T-cell (primary cell): ENCODE measurements at regions not wholly inside any gene's neighbourhood (a gene's known extent, or its start where the extent isn't known, plus 50 kb on each side); places are given as distances from the start of the nearest gene placed in this dataset.

Source experiments
- ATAC-seq, 4 experiments: fragments of 200-7000 bp in 3 of 4; fragments of 150-1000 bp in 1 of 4; cut with Tn5 transposase; replicated peaks in 1 of 4; 1 replicate in 3 of 4; 2 replicates in 1 of 4; pipeline ENCODE4 v1.10.0; 2021; ENCODE audit warnings: moderate library complexity in 3 of 4, mild to moderate bottlenecking in 2 of 4, moderate number of reproducible peaks in 1 of 4
- CTCF ChIA-PET, 2 donors: fragments of 300-600 bp; sonication (Branson Sonifier 250); formaldehyde crosslinking; loops; one replicate each; lab custom pipeline; 2022; ENCODE audit warnings: antibody characterized with exemption in 2 of 2; lab: Charles Lee
- POLR2A ChIA-PET, 2 donors: fragments of 300-600 bp; sonication (Branson Sonifier 250); formaldehyde crosslinking; loops; one replicate each; lab custom pipeline; 2022; ENCODE audit warnings: antibody characterized with exemption in 2 of 2; lab: Charles Lee
- DNase-seq, 35 experiments: peaks; one replicate each; pipeline versions ENCODE4 v3.0.0 to v3.0.0-alpha.2; 2013 to 2023
- H3K27ac ChIP-seq: one replicate; pipeline ENCODE4 v1.5.1; 2013; ENCODE audit warnings: low read length
- H3K27me3 ChIP-seq, 2 experiments: replicated peaks in 1 of 2; 1 replicate in 1 of 2; 2 replicates in 1 of 2; pipeline versions ENCODE4 v1.6.1 to v1.7.0; 2013; ENCODE audit warnings: low read length in 1 of 2, mixed read lengths in 1 of 2; ENCODE audit not compliant: control insufficient read depth in 2 of 2, insufficient read depth in 2 of 2; ENCODE audit errors: extremely low read depth in 1 of 2
- H3K36me3 ChIP-seq, 2 donors: 1 replicate in 1 of 2; 2 replicates in 1 of 2; pipeline versions ENCODE4 v1.6.1 to v1.7.0; 2013; ENCODE audit warnings: low read length in 1 of 2; ENCODE audit not compliant: control insufficient read depth in 2 of 2, insufficient read depth in 1 of 2; ENCODE audit errors: extremely low read depth in 1 of 2
- H3K4me1 ChIP-seq, 2 experiments: 1 replicate in 1 of 2; 2 replicates in 1 of 2; pipeline versions ENCODE4 v1.6.1 to v1.7.0; 2013; ENCODE audit warnings: low read length in 2 of 2, mixed read lengths in 1 of 2; ENCODE audit not compliant: insufficient read depth in 2 of 2, control insufficient read depth in 1 of 2; ENCODE audit errors: extremely low read depth in 1 of 2
- H3K4me3 ChIP-seq, 2 donors: 1 replicate in 1 of 2; 2 replicates in 1 of 2; pipeline versions ENCODE4 v1.5.1 to v1.7.0; 2013; ENCODE audit warnings: mild to moderate bottlenecking in 2 of 2, low read length in 1 of 2, moderate library complexity in 1 of 2; ENCODE audit not compliant: control insufficient read depth in 1 of 2; ENCODE audit errors: extremely low read depth in 1 of 2
- H3K9me3 ChIP-seq: 2 replicates; pipeline ENCODE4 v1.7.0; 2013
- H3K27ac Mint-ChIP-seq, 2 donors: one replicate each; pipeline ENCODE4 v1.8.0; 2020 to 2021; ENCODE audit warnings: mild to moderate bottlenecking in 2 of 2, mixed read lengths in 2 of 2
- H3K27me3 Mint-ChIP-seq, 2 donors: one replicate each; pipeline ENCODE4 v1.8.0; 2021 to 2022; ENCODE audit warnings: mixed read lengths in 2 of 2
- H3K36me3 Mint-ChIP-seq: one replicate; pipeline ENCODE4 v1.8.0; 2021; ENCODE audit warnings: mixed read lengths
- H3K4me1 Mint-ChIP-seq, 3 donors: one replicate each; pipeline ENCODE4 v1.8.0; 2020 to 2022; ENCODE audit warnings: mixed read lengths in 3 of 3, mild to moderate bottlenecking in 1 of 3
- H3K4me3 Mint-ChIP-seq, 3 donors: one replicate each; pipeline ENCODE4 v1.8.0; 2020 to 2022; ENCODE audit warnings: mild to moderate bottlenecking in 3 of 3, mixed read lengths in 3 of 3, moderate library complexity in 3 of 3
- H3K9me3 Mint-ChIP-seq, 3 donors: one replicate each; pipeline ENCODE4 v1.8.0; 2020 to 2022; ENCODE audit warnings: mixed read lengths in 3 of 3
- WGBS: methylation state at CpG from one replicate; pipeline ENCODE4 v1.1.5; 2013; ENCODE audit warnings: missing lambda C conversion rate; ENCODE audit not compliant: insufficient coverage; 5-methylcytosine and 5-hydroxymethylcytosine counted together

DNA sequence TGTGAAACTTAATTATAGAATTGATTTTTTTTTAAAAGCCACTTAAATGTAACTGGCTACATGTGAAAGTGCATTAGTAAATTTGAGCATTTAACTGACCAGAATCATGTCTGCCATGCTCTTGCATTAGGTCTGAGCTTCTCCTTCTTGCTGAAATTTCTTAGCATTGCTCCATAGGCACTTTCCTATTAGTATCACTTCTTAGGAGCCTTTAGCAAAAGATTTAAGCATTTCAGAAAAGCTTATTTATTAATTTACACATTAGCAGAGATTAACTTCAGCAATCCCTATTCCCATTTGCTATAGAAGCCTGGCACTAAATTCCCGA is 211.0 kb downstream of the SNX18 start:
- no peak for DNase-seq
- Histone ChIP-seq H3K4me3 (no peak overlapping the region), H3K27me3 (no peaks in the 10 kb centered on the region), H3K9me3 (no peaks in the 10 kb centered on the region), H3K36me3 (no peaks in the 10 kb centered on the region), H3K27ac (no peak overlapping the region), H3K4me1 (no peaks in the 10 kb centered on the region)
- ChIA-PET CTCF (no interaction called here), POLR2A (interaction anchor here in 1 of 2 donors (0.7 kb wide), 1 partner anchor 159 kb away, joined by 3 read pairs; no protein-coding TSS in a partner anchor)
- Mint-ChIP-seq H3K36me3 (no peaks in the 10 kb centered on the region), H3K27ac (no peak overlapping the region), H3K27me3 (peaks cover 0 to 4% of the 10 kb centered on the region in 2 donors), H3K4me1 (peaks cover 0 to under 1% (median 0%) of the 10 kb centered on the region in 3 donors), H3K4me3 (no peak overlapping the region), H3K9me3 (peaks cover 0 to 2% (median 0%) of the 10 kb centered on the region in 3 donors)
- no peak for ATAC-seq
- WGBS = no CpG with 5 or more reads among the region's 1 CpG

DNA sequence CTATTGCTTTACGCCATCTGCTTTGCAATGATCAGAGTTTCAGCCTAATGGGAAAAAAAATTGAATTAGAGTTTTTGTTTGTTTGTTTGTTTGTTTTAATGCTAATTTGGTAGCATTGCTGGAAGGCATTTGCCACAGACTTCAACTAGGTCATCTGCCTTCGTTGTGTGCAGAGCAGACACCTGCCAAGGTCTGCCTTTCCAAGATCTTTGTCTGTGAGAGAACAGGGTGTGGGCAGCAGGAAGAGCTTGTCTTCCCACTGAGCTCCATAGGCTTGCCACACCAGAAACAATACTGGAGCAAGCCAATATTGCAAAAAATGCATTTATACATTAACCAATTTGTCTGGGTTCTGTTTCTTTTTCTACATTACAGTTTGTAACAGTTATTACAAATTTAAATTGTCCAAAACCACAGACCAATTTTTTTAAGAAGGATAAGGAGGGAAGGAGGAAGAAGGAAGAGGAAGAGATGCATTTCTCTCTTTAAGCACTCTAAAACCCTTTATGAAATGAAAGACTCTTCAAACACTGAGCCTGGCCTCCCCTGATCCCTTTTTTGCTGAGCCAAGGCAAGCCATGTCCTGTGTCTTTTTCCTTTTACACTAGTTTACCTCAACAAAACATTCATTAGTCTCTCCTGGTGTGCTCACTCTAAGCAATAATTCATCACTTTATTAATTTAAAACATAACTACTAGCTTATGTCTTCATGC is 210.5 kb downstream of the SNX18 start:
- Mint-ChIP-seq H3K9me3 (peaks cover 0 to 7% (median 1%) of the 10 kb centered on the region in 3 donors), H3K36me3 (no peaks in the 10 kb centered on the region), H3K4me1 (peaks cover 0 to 5% (median 0%) of the 10 kb centered on the region in 3 donors), H3K4me3 (no peak overlapping the region), H3K27me3 (peaks cover 0 to 4% of the 10 kb centered on the region in 2 donors), H3K27ac (no peak overlapping the region)
- no peak overlapping the region for H3K4me3 ChIP-seq
- no peaks in the 10 kb centered on the region for H3K4me1 ChIP-seq
- H3K36me3 ChIP-seq = no peaks in the 10 kb centered on the region
- ChIA-PET CTCF (no interaction called here), POLR2A (interaction anchor here in 1 of 2 donors (0.7 kb wide), 1 partner anchor 159 kb away, joined by 3 read pairs; no protein-coding TSS in a partner anchor)
- no peak for DNase-seq
- no peaks in the 10 kb centered on the region for H3K9me3 ChIP-seq
- H3K27ac ChIP-seq = no peak overlapping the region
- WGBS = no CpG with 5 or more reads among the region's 2 CpGs
- ATAC-seq = no peak
- no peaks in the 10 kb centered on the region for H3K27me3 ChIP-seq

- Mint-ChIP-seq H3K9me3 (peaks cover 0 to 10% (median 4%) of the 10 kb centered on the region in 3 donors), H3K36me3 (no peaks in the 10 kb centered on the region), H3K27ac (no peak overlapping the region), H3K27me3 (peaks cover 0 to 4% of the 10 kb centered on the region in 2 donors), H3K4me3 (no peak overlapping the region), H3K4me1 (peaks cover 0 to 16% (median 2%) of the 10 kb centered on the region in 3 donors)
- no peaks in the 10 kb centered on the region for H3K4me1 ChIP-seq
- no CpG with 5 or more reads among the region's 2 CpGs for WGBS
- H3K27ac ChIP-seq = no peak overlapping the region
- DNase-seq (no peak), ATAC-seq (no peak)
- ChIA-PET CTCF (no interaction called here), POLR2A (no interaction called here)
- H3K27me3 ChIP-seq = no peaks in the 10 kb centered on the region
- no peaks in the 10 kb centered on the region for H3K9me3 ChIP-seq
- H3K4me3 ChIP-seq = no peak overlapping the region
- H3K36me3 ChIP-seq = no peaks in the 10 kb centered on the region
These were observed 208.1 kb downstream of the SNX18 start for GRCh38 chr5:54725391-54726280.

GRCh38 chr5:54722846-54723433 is 205.4 kb downstream of the SNX18 start:
- Mint-ChIP-seq H3K4me1 (peaks cover 3 to 16% (median 5%) of the 10 kb centered on the region in 3 donors), H3K27me3 (peaks cover 0 to 2% of the 10 kb centered on the region in 2 donors), H3K27ac (peak overlapping the region; percentile 5 to 25), H3K9me3 (peaks cover 0 to 10% (median 4%) of the 10 kb centered on the region in 3 donors), H3K36me3 (no peaks in the 10 kb centered on the region), H3K4me3 (no peak overlapping the region)
- no peak overlapping the region for H3K27ac ChIP-seq
- DNase-seq = no peak
- no peaks in the 10 kb centered on the region for H3K9me3 ChIP-seq
- ChIA-PET CTCF (no interaction called here), POLR2A (no interaction called here)
- no peak overlapping the region for H3K4me3 ChIP-seq
- H3K4me1 ChIP-seq = no peaks in the 10 kb centered on the region
- 72% methylated on average over 5 of the region's 6 CpGs for WGBS
- no peaks in the 10 kb centered on the region for H3K36me3 ChIP-seq
- no peaks in the 10 kb centered on the region for H3K27me3 ChIP-seq
- ATAC-seq = no peak

- CTCF ChIA-PET = no interaction called here
- POLR2A ChIA-PET = no interaction called here
- no peak overlapping the region for H3K27ac Mint-ChIP-seq
- Histone ChIP-seq H3K4me1 (no peaks in the 10 kb centered on the region), H3K9me3 (no peaks in the 10 kb centered on the region), H3K27me3 (no peaks in the 10 kb centered on the region), H3K36me3 (no peaks in the 10 kb centered on the region), H3K4me3 (no peak overlapping the region), H3K27ac (no peak overlapping the region)
- H3K36me3 Mint-ChIP-seq = no peaks in the 10 kb centered on the region
- H3K4me3 Mint-ChIP-seq = no peak overlapping the region
- peaks cover 10 to 21% (median 14%) of the 10 kb centered on the region in 3 donors for H3K4me1 Mint-ChIP-seq
- ATAC-seq (no peak), DNase-seq (no peak)
- peaks cover 0 to 10% (median 4%) of the 10 kb centered on the region in 3 donors for H3K9me3 Mint-ChIP-seq
- 100% methylated on average over 2 of the region's 5 CpGs for WGBS
- no peaks in the 10 kb centered on the region for H3K27me3 Mint-ChIP-seq
These were observed 204.5 kb downstream of the SNX18 start for GRCh38 chr5:54721951-54722654.

DNA sequence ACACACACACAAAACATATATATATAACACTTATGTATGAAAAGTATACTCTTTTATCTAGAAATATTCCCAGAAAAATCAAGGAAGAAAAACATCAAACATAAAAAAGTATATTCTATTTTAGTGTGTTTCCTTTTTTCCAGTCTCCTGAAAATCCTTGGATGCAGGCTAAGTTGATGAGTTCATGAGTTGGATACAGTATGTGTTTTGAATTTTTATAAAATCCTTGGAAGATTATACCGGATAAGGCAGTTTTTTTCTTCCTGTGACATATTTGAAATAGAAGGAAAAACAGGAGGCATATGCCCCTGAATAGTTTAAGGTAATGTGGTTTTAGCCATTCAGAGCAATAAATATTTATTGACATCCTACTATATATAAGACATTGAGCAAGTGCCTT is 203.6 kb downstream of the SNX18 start:
- no peaks in the 10 kb centered on the region for H3K27me3 ChIP-seq
- no peak overlapping the region for H3K27ac Mint-ChIP-seq

More for the DNA sequence above, 203.6 kb downstream of the SNX18 start:
- Mint-ChIP-seq H3K4me1 (peaks cover 14 to 21% (median 19%) of the 10 kb centered on the region in 3 donors), H3K4me3 (no peak overlapping the region), H3K9me3 (peaks cover 0 to 10% (median 4%) of the 10 kb centered on the region in 3 donors), H3K36me3 (no peaks in the 10 kb centered on the region), H3K27me3 (no peaks in the 10 kb centered on the region)
- ATAC-seq = no peak
- CTCF ChIA-PET = no interaction called here
- Histone ChIP-seq H3K4me3 (no peak overlapping the region), H3K27ac (no peak overlapping the region), H3K9me3 (no peaks in the 10 kb centered on the region), H3K4me1 (no peaks in the 10 kb centered on the region), H3K36me3 (no peaks in the 10 kb centered on the region)
- DNase-seq = no peak
- POLR2A ChIA-PET = no interaction called here
- WGBS = no CpG with 5 or more reads among the region's 1 CpG
